ENCODE measurements at regions not wholly inside any gene's neighbourhood (a gene's known extent, or its start where the extent isn't known, plus 50 kb on each side); places are given as distances from the start of the nearest gene placed in this dataset.

DNA sequence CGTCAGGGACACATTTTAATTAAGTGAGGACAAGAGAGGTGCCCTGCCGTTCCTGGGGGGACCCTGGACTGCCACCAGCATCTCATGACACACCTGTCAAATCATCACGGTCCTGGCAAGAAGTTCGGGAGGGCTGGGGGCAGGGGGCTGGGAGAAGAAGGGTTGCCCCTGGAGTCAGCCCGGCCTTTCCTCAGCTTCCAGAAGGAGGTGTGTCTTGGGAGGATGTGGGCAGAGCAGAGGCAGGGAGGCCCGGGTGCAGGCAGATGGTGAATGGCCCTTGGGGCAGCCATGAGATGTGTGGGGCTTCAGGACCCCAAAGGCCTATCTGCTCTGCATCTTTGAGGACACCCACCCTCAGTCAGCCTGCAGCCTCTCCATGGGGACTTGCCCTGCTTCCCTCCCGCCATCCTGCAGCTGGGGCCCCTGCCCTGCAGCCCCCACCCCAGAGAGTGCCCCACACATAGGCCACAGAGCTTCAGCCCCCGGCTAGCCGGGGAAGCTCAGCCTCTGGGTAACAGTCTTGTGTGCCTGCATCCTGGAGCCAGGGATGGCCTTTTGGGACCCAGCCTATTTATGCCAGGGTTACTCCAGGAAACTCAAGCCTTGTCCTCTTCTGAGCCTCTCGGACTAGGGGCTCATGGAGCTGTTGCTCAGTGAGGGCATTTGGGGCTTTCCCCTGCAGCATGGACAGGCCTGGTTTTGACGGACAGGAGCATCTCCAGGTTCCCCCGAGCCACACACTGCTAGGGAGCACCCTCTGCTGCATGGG, 178.5 kb downstream of the KIF26A start:
- TF ChIP-seq, protein P1, sequence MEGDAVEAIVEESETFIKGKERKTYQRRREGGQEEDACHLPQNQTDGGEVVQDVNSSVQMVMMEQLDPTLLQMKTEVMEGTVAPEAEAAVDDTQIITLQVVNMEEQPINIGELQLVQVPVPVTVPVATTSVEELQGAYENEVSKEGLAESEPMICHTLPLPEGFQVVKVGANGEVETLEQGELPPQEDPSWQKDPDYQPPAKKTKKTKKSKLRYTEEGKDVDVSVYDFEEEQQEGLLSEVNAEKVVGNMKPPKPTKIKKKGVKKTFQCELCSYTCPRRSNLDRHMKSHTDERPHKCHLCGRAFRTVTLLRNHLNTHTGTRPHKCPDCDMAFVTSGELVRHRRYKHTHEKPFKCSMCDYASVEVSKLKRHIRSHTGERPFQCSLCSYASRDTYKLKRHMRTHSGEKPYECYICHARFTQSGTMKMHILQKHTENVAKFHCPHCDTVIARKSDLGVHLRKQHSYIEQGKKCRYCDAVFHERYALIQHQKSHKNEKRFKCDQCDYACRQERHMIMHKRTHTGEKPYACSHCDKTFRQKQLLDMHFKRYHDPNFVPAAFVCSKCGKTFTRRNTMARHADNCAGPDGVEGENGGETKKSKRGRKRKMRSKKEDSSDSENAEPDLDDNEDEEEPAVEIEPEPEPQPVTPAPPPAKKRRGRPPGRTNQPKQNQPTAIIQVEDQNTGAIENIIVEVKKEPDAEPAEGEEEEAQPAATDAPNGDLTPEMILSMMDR (IDR thresholded peaks at IDR 0.05; ENCODE audit: borderline replicate concordance, control extremely low read depth, extremely low read depth, insufficient read depth, missing control alignments), result no peak
- DNase-seq (ENCODE audit: low spot score), result no peak
- in situ Hi-C loops (cut with MboI; ENCODE audit: low sequenced_read_pairs, unreplicated experiment), result no loop called here

DNA sequence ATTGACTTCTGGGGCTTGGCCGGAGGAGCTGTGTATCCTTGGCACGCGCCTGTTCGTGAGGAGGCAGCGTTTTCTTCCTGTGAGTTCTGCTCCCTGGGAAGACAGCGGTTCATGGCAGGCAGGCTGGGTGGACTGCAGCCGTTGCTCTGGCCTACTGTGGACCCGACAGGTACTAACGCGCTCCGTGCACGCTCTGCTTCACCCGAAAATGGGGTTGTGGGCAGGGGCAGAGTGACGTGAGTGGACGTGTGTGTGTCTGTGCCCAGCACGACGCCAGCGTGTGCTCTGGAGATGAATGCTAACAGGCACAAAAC, 179.1 kb downstream of the KIF26A start:
- TF ChIP-seq, protein P1 (IDR thresholded peaks at IDR 0.05; ENCODE audit: borderline replicate concordance, control extremely low read depth, extremely low read depth, insufficient read depth, missing control alignments), result no peak
- in situ Hi-C loops (cut with MboI; ENCODE audit: low sequenced_read_pairs, unreplicated experiment), result no loop called here
- DNase-seq (ENCODE audit: low spot score), result no peak

DNA sequence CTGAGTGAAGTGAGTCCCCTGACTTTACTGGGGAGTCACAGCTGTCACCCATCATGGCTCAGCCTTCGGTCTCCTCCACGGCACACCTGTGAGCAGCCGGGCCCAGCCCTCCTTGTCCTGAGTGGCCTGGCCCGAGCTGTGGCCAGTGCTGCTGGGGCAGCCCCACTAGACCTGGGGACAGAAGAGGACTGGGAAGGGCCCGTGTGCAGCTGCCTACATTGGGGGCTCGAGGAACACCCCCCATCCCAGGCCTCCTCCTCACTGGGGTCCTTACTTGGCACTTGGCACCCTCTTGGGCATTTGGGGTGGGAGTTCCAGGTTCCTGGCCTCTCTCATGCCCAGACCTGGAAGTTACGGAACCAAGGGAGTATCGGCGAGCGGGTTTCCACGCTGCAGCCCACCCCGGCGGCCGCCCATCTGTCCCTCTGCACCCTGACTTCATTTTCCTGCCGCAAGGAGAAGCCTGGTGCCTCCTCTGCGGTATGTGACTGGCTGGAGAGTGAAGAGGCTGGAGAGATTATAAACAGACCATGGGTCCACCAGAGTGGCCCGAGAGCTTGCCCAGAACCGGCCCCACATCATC, 179.7 kb downstream of the KIF26A start:
- TF ChIP-seq, protein P1 (IDR thresholded peaks at IDR 0.05; ENCODE audit: borderline replicate concordance, control extremely low read depth, extremely low read depth, insufficient read depth, missing control alignments), result no peak
- DNase-seq (ENCODE audit: low spot score), result no peak
- in situ Hi-C loops (cut with MboI; ENCODE audit: low sequenced_read_pairs, unreplicated experiment), result no loop called here

DNA sequence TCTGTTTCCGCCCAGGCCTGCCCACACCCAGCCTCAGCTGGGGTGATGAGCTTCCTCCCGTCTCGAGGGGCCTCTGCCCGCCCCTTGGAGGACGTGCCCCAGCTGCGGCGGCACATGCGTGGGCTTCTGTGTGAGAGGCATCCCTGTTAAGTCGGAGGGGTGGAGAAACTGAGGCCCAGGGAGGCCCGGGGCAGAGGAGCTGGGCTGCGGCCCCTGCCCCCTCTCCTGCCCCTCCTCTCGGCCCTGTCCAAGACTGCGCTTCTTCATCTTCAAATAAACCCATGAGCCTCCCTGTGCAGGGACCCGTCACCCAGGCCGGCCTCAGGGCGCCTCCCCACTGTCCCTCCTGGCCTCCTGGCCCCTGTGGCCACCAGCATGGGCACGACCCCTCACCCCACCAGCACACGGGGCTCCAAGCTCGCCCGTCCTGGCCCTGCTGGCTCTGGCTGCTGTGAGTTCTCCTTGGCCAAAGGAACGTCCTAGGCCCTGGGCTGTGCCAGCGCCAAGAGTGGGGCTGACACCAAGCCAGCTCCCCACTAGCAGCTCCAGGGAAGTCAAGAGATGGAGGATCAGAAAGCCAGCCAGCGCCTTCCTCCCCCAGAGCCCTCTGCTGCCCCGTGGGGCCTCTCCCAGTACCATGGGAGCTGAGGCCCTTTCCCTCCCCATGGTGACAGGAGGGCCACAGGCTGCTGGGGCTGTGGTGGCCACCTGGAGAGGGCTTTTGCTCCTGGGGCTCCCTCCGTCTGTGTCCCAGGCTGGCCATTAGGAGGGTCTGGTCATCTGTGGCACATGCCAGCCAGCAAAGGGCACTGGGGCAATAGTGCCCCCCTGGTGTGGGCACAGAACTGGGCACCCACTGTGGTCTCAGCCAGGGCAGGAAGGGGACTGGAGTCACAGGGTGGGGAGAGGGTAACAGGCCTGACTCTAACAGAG, 180.4 kb downstream of the KIF26A start:
- DNase-seq (ENCODE audit: low spot score), result no peak
- TF ChIP-seq, protein P1 (IDR thresholded peaks at IDR 0.05; ENCODE audit: borderline replicate concordance, control extremely low read depth, extremely low read depth, insufficient read depth, missing control alignments), result no peak
- in situ Hi-C loops (cut with MboI; ENCODE audit: low sequenced_read_pairs, unreplicated experiment), result no loop called here

DNA sequence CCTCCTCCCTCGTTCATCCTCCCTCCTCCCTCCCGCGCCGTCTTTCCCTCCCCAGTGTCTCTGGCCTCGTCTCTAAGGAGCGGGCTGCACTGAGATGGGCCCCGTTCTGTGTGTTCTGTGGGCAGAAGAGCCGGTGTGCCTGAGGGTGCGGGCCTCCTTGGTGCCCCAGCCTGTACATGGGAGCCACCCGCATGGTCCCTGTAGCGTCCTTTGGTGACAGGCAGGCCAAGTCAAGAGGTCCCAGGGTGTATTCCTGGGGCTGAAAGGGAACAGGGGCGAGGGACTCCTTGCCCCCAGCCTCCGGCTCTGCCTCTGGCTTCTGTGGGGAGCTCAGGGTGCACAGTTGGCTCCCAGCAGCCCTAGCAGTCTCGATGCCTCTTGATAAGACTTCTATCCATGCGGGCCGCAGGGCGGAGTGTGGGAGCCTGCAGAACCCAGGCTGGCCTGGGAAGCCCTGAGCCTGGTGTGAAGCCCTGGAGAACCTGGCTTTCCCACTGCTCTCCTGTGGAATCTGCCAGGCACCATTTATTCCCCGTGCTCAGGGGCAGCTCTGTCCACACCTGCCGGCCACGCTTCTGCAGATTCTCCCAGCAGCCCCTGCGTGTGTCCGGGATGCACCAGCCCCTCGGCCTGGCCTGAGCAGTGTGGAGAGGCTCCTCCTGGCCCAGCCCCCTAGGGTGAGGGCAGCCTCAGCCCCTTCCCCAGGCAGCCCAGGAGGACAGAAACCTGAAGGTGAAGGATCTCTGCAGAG, 181.3 kb downstream of the KIF26A start:
- no peak for DNase-seq (ENCODE audit: low spot score)
- in situ Hi-C loops (cut with MboI; ENCODE audit: low sequenced_read_pairs, unreplicated experiment), result no loop called here
- TF ChIP-seq, protein P1 (IDR thresholded peaks at IDR 0.05; ENCODE audit: borderline replicate concordance, control extremely low read depth, extremely low read depth, insufficient read depth, missing control alignments), result no peak

DNA sequence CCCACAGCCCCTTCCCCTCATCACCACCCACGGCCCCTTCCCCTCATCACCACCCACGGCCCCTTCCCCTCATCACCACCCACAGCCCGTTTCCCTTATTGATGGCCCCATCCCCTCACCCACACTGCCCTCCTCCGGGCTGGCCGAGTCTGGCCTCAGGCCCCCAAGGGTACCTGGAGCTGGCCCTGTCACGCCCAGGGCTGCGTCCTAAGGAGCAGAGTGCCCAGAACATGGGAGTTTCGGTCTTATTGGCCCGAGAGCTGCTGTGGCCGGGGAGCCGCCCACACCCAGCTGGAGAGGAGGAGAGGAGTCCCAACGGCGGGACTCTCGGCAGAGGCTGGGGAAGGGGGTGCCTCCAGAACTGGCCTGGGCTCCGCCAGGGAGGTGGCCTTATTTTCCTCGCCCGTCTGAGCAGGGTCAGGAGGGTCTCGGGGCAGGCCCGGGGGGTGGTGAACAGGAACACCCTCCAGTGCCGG, 182.3 kb downstream of the KIF26A start:
- TF ChIP-seq, protein P1 (IDR thresholded peaks at IDR 0.05; ENCODE audit: borderline replicate concordance, control extremely low read depth, extremely low read depth, insufficient read depth, missing control alignments), result no peak
- no peak for DNase-seq (ENCODE audit: low spot score)
- in situ Hi-C loops (cut with MboI; ENCODE audit: low sequenced_read_pairs, unreplicated experiment), result no loop called here
